Vagina (tissue), 2 donors: ENCODE measurements at regions not wholly inside any gene's neighbourhood (a gene's known extent, or its start where the extent isn't known, plus 50 kb on each side); places are given as distances from the start of the nearest gene placed in this dataset.

Experiments used
- DNase-seq, 2 donors: peaks; one replicate each; pipeline ENCODE4 v3.0.0-alpha.2; 2017; ENCODE audit errors: extremely low spot score in 2 of 2
- H3K27ac ChIP-seq: fragments of 200-600 bp; sonication (generic); one replicate; pipeline ENCODE4 v1.5.1; 2019
- H3K27me3 ChIP-seq: fragments of 200-600 bp; sonication (generic); one replicate; pipeline ENCODE4 v1.5.1; 2019
- H3K36me3 ChIP-seq, 2 donors: fragments of 200-600 bp; sonication (generic); one replicate each; pipeline ENCODE4 v1.5.1; 2017 to 2019
- H3K4me1 ChIP-seq: fragments of 200-600 bp; sonication (generic); one replicate; pipeline ENCODE4 v1.5.1; 2019
- H3K4me3 ChIP-seq, 2 donors: fragments of 200-600 bp; sonication (generic); 1 replicate in 1 of 2; 2 replicates in 1 of 2; pipeline ENCODE4 v1.5.1; 2016 to 2019
- H3K9me3 ChIP-seq: fragments of 200-600 bp; sonication (generic); one replicate; pipeline ENCODE4 v1.5.1; 2019
- POLR2A ChIP-seq, 2 donors: fragments of 450-650 bp; IDR thresholded peaks; one replicate each; pipeline ENCODE4 v1.6.1; 2017; ENCODE audit warnings: antibody characterized with exemption in 2 of 2, mild to moderate bottlenecking in 2 of 2, moderate library complexity in 2 of 2
- POLR2AphosphoS5 ChIP-seq, 2 donors: sonication (generic); formaldehyde crosslinking; IDR thresholded peaks; one replicate each; pipeline ENCODE4 v1.9.0; 2017; ENCODE audit warnings: antibody characterized with exemption in 2 of 2, mild to moderate bottlenecking in 2 of 2, low read depth in 1 of 2; ENCODE audit not compliant: insufficient read depth in 1 of 2
- intact Hi-C: fragments of 100-400 bp; cut with DNase I; formaldehyde crosslinking; loops from one replicate; pipeline ENCODE4 v1.15.1; 2023
- TF ChIP-seq, protein P1 (sequence below), 3 experiments: fragments of 450-650 bp in 2 of 3; fragments of 200-600 bp in 1 of 3; sonication (generic) in 1 of 3; IDR thresholded peaks; one replicate each; pipeline ENCODE4 v1.5.1; 2017 to 2019; ENCODE audit warnings: antibody characterized with exemption in 3 of 3, mild to moderate bottlenecking in 2 of 3, moderate library complexity in 2 of 3

DNA sequence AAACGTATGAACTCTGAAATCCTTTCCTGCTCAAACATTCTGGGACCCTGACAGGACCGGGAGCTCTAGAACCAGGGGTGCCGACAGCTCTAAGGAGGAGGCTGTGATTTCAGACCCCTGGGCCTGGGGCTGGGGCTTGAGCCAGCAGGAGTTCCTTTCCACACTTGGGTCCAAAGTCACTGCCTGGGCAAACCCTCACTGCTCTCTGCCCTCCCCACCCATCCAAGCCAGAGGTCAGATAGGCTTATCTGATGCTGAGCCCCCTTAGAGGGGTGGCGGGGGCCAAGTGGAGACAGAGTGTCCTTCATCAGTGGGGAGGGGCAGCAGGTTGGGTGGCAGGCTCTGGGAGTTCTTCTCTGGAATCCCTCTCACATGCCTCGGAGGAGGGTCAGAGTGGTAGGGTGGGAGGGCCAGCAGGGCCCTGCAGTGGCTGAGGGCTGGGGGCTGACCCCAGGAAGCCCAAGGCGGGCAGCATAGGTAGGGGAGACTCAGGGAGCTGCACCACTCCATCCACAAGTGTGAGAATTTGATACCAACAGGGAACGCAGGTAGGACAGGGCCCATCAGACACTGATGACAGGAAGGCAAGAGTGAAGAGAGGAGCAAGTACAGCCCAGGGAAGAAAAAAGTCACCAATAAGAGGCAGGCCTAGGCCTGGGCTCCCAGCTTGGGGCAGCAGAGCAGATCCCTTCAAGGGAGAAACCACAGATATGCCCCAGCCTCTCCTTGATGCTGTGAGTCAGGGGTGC lies 121.0 kb downstream of the MRPL14 start:
- TF ChIP-seq, protein P1, sequence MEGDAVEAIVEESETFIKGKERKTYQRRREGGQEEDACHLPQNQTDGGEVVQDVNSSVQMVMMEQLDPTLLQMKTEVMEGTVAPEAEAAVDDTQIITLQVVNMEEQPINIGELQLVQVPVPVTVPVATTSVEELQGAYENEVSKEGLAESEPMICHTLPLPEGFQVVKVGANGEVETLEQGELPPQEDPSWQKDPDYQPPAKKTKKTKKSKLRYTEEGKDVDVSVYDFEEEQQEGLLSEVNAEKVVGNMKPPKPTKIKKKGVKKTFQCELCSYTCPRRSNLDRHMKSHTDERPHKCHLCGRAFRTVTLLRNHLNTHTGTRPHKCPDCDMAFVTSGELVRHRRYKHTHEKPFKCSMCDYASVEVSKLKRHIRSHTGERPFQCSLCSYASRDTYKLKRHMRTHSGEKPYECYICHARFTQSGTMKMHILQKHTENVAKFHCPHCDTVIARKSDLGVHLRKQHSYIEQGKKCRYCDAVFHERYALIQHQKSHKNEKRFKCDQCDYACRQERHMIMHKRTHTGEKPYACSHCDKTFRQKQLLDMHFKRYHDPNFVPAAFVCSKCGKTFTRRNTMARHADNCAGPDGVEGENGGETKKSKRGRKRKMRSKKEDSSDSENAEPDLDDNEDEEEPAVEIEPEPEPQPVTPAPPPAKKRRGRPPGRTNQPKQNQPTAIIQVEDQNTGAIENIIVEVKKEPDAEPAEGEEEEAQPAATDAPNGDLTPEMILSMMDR (IDR thresholded peaks at IDR 0.05) = no peak
- TF ChIP-seq POLR2A (IDR thresholded peaks at IDR 0.05) (no peak), POLR2AphosphoS5 (IDR thresholded peaks at IDR 0.05; ENCODE audit: insufficient read depth in 1 of 2, low read depth in 1 of 2) (no peak)
- no peak for DNase-seq
- Histone ChIP-seq H3K4me1 (peaks cover 14% of the 10 kb centered on the region), H3K9me3 (no peaks in the 10 kb centered on the region), H3K27me3 (no peaks in the 10 kb centered on the region), H3K4me3 (no peak overlapping the region), H3K36me3 (no peaks in the 10 kb centered on the region), H3K27ac (no peak overlapping the region)
- intact Hi-C loops = no loop called here

DNA sequence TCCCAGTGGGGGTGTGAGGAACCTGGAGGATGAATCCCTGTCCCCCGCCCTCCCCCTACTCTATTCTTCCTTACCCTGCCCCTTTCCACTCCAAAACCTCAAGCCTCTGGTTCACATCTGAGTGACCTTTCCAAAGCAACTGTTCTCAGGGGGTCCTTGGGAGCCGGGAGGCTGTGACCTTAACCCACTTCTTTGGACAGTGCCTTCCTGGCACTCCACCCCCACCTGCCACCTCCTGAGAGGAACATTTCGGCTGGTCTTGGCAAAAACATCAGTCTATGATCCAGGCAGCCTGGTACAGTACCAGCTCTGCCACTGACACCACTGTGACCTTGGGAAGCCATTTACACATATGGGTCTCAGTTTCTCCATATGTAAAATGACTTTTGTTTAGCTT lies 121.7 kb downstream of the MRPL14 start:
- no peak overlapping the region for H3K27ac ChIP-seq

GRCh38 chr6:44004625-44005506 lies 122.4 kb downstream of the MRPL14 start:
- H3K27me3 ChIP-seq = no peaks in the 10 kb centered on the region
- H3K4me1 ChIP-seq = peaks cover 14% of the 10 kb centered on the region
- DNase-seq = no peak
- H3K9me3 ChIP-seq = no peaks in the 10 kb centered on the region
- no peaks in the 10 kb centered on the region for H3K36me3 ChIP-seq
- H3K4me3 ChIP-seq = no peak overlapping the region
- intact Hi-C loops = no loop called here
- H3K27ac ChIP-seq = no peak overlapping the region
- no peak for TF ChIP-seq POLR2AphosphoS5 (IDR thresholded peaks at IDR 0.05; ENCODE audit: insufficient read depth in 1 of 2, low read depth in 1 of 2)
- no peak for TF ChIP-seq POLR2A (IDR thresholded peaks at IDR 0.05)
- TF ChIP-seq, protein P1 (IDR thresholded peaks at IDR 0.05) = no peak

More for the DNA sequence above, 121.7 kb downstream of the MRPL14 start:
- H3K4me3 ChIP-seq = no peak overlapping the region
- H3K27me3 ChIP-seq = no peaks in the 10 kb centered on the region
- no peaks in the 10 kb centered on the region for H3K36me3 ChIP-seq
- TF ChIP-seq POLR2AphosphoS5 (IDR thresholded peaks at IDR 0.05; ENCODE audit: insufficient read depth in 1 of 2, low read depth in 1 of 2) (no peak), POLR2A (IDR thresholded peaks at IDR 0.05) (no peak)
- TF ChIP-seq, protein P1 (IDR thresholded peaks at IDR 0.05) = no peak
- DNase-seq = no peak
- intact Hi-C loops = no loop called here
- H3K4me1 ChIP-seq = peaks cover 14% of the 10 kb centered on the region
- no peaks in the 10 kb centered on the region for H3K9me3 ChIP-seq

DNA sequence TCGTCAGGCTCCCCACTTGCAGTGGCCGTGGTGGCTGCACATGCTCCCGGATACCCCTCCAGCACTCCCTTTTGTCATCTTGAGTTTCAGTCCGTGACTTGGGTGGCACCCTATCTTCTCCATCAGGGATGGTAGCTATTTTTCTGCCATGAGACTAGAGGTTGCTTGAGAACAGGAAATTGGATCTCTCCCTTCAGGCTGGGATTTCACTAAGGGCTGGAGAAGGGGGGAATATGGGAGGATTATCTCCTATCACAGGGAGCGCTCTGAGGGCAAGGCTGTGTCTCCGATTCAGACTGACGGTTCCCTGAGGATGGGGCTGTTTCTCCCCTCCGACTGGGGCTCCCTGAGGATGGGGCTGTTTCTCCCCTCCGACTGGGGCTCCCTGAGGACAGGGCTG lies 123.1 kb downstream of the MRPL14 start:
- TF ChIP-seq POLR2A (IDR thresholded peaks at IDR 0.05) (no peak), POLR2AphosphoS5 (IDR thresholded peaks at IDR 0.05; ENCODE audit: insufficient read depth in 1 of 2, low read depth in 1 of 2) (no peak)
- TF ChIP-seq, protein P1 (IDR thresholded peaks at IDR 0.05) = no peak
- intact Hi-C loops = no loop called here
- H3K4me3 ChIP-seq = no peak overlapping the region
- no peaks in the 10 kb centered on the region for H3K36me3 ChIP-seq
- no peaks in the 10 kb centered on the region for H3K9me3 ChIP-seq
- H3K27ac ChIP-seq = no peak overlapping the region
- H3K4me1 ChIP-seq = peaks cover 14% of the 10 kb centered on the region
- H3K27me3 ChIP-seq = no peaks in the 10 kb centered on the region
- no peak for DNase-seq
